IgD-negative memory B cell (primary cell): ENCODE measurements at regions not wholly inside any gene's neighbourhood (a gene's known extent, or its start where the extent isn't known, plus 50 kb on each side); places are given as distances from the start of the nearest gene placed in this dataset.

Experiments used
- H3K27ac Mint-ChIP-seq, 3 donors: one replicate each; pipeline ENCODE4 v1.8.0; 2020 to 2022; ENCODE audit warnings: mild to moderate bottlenecking in 3 of 3, mixed read lengths in 3 of 3, moderate library complexity in 1 of 3
- H3K27me3 Mint-ChIP-seq: one replicate; pipeline ENCODE4 v1.8.0; 2021; ENCODE audit warnings: mixed read lengths
- H3K36me3 Mint-ChIP-seq: one replicate; pipeline ENCODE4 v1.8.0; 2020; ENCODE audit warnings: mild to moderate bottlenecking, mixed read lengths
- H3K4me1 Mint-ChIP-seq, 3 donors: one replicate each; pipeline ENCODE4 v1.8.0; 2020 to 2022; ENCODE audit warnings: mixed read lengths in 3 of 3, mild to moderate bottlenecking in 1 of 3
- H3K4me3 Mint-ChIP-seq, 4 donors: one replicate each; pipeline ENCODE4 v1.8.0; 2020 to 2022; ENCODE audit warnings: mild to moderate bottlenecking in 4 of 4, mixed read lengths in 4 of 4, moderate library complexity in 3 of 4
- H3K9me3 Mint-ChIP-seq, 3 donors: one replicate each; pipeline ENCODE4 v1.8.0; 2020 to 2021; ENCODE audit warnings: mixed read lengths in 3 of 3, mild to moderate bottlenecking in 1 of 3

GRCh38 chr16:86828202-86828601 lies 249.9 kb downstream of the FOXL1 start:
- Mint-ChIP-seq H3K27me3 (peaks cover 16% of the 10 kb centered on the region), H3K4me1 (peaks cover 0 to 1% (median 0%) of the 10 kb centered on the region in 3 donors)

GRCh38 chr16:86828653-86829052 lies 250.3 kb downstream of the FOXL1 start:
- peaks cover 0 to 2% (median 0%) of the 10 kb centered on the region in 3 donors for H3K9me3 Mint-ChIP-seq
- H3K4me1 Mint-ChIP-seq: peaks cover 0 to 1% (median 0%) of the 10 kb centered on the region in 3 donors
- H3K27me3 Mint-ChIP-seq: peaks cover 16% of the 10 kb centered on the region
- H3K36me3 Mint-ChIP-seq: no peaks in the 10 kb centered on the region
- H3K4me3 Mint-ChIP-seq: peak overlapping the region in 1 of 4 donors; percentile 41
- peak overlapping the region in 1 of 3 donors; percentile 48 for H3K27ac Mint-ChIP-seq

More at GRCh38 chr16:86828202-86828601, 249.9 kb downstream of the FOXL1 start:
- Mint-ChIP-seq H3K9me3 (peaks cover 0 to 2% (median 0%) of the 10 kb centered on the region in 3 donors), H3K4me3 (no peak overlapping the region), H3K36me3 (no peaks in the 10 kb centered on the region), H3K27ac (no peak overlapping the region)

- Mint-ChIP-seq H3K27me3 (peaks cover 7% of the 10 kb centered on the region), H3K4me1 (peaks cover 0 to 1% (median 0%) of the 10 kb centered on the region in 3 donors), H3K4me3 (no peak overlapping the region), H3K9me3 (peaks cover 0 to 1% (median 0%) of the 10 kb centered on the region in 3 donors), H3K27ac (no peak overlapping the region), H3K36me3 (no peaks in the 10 kb centered on the region)
These were observed 253.0 kb downstream of the FOXL1 start for GRCh38 chr16:86831366-86831765.

GRCh38 chr16:86833136-86833535 lies 254.8 kb downstream of the FOXL1 start:
- Mint-ChIP-seq H3K36me3 (peaks cover 1% of the 10 kb centered on the region), H3K4me1 (peaks cover 0 to 1% (median 0%) of the 10 kb centered on the region in 3 donors), H3K27me3 (peaks cover 2% of the 10 kb centered on the region), H3K9me3 (no peaks in the 10 kb centered on the region), H3K27ac (no peak overlapping the region), H3K4me3 (no peak overlapping the region)

GRCh38 chr16:86834451-86835035 lies 256.2 kb downstream of the FOXL1 start:
- Mint-ChIP-seq H3K36me3 (peaks cover 2% of the 10 kb centered on the region), H3K27ac (no peak overlapping the region), H3K4me3 (no peak overlapping the region), H3K9me3 (peaks cover 0 to 4% (median 0%) of the 10 kb centered on the region in 3 donors), H3K4me1 (no peaks in the 10 kb centered on the region), H3K27me3 (no peaks in the 10 kb centered on the region)

GRCh38 chr16:86835982-86836381 lies 257.6 kb downstream of the FOXL1 start:
- Mint-ChIP-seq H3K27me3 (no peaks in the 10 kb centered on the region), H3K27ac (no peak overlapping the region), H3K4me3 (no peak overlapping the region), H3K36me3 (peaks cover 2% of the 10 kb centered on the region), H3K4me1 (no peaks in the 10 kb centered on the region), H3K9me3 (peaks cover 0 to 4% (median 0%) of the 10 kb centered on the region in 3 donors)

GRCh38 chr16:86836503-86837129 lies 258.3 kb downstream of the FOXL1 start:
- Mint-ChIP-seq H3K36me3 (peaks cover 2% of the 10 kb centered on the region), H3K4me1 (no peaks in the 10 kb centered on the region), H3K27me3 (no peaks in the 10 kb centered on the region), H3K4me3 (no peak overlapping the region), H3K9me3 (peaks cover 0 to 4% (median 0%) of the 10 kb centered on the region in 3 donors), H3K27ac (no peak overlapping the region)

GRCh38 chr16:86843812-86844211 lies 265.5 kb downstream of the FOXL1 start:
- H3K27me3 Mint-ChIP-seq: peaks cover 2% of the 10 kb centered on the region
- no peaks in the 10 kb centered on the region for H3K36me3 Mint-ChIP-seq
- no peak overlapping the region for H3K27ac Mint-ChIP-seq
- H3K4me1 Mint-ChIP-seq: no peaks in the 10 kb centered on the region
- no peak overlapping the region for H3K4me3 Mint-ChIP-seq
- peaks cover 0 to 6% (median 2%) of the 10 kb centered on the region in 3 donors for H3K9me3 Mint-ChIP-seq

GRCh38 chr16:86844695-86845094 lies 266.3 kb downstream of the FOXL1 start:
- H3K9me3 Mint-ChIP-seq: peaks cover 0 to 4% (median 2%) of the 10 kb centered on the region in 3 donors
- no peak overlapping the region for H3K27ac Mint-ChIP-seq
- H3K4me3 Mint-ChIP-seq: no peak overlapping the region
- peaks cover 7% of the 10 kb centered on the region for H3K27me3 Mint-ChIP-seq
- H3K36me3 Mint-ChIP-seq: no peaks in the 10 kb centered on the region
- no peaks in the 10 kb centered on the region for H3K4me1 Mint-ChIP-seq

GRCh38 chr16:86846136-86846535 lies 267.8 kb downstream of the FOXL1 start:
- Mint-ChIP-seq H3K9me3 (peaks cover 0 to 4% (median 2%) of the 10 kb centered on the region in 3 donors), H3K4me1 (no peaks in the 10 kb centered on the region), H3K27ac (no peak overlapping the region), H3K4me3 (no peak overlapping the region), H3K36me3 (no peaks in the 10 kb centered on the region), H3K27me3 (peaks cover 7% of the 10 kb centered on the region)

GRCh38 chr16:86848821-86849220 lies 270.5 kb downstream of the FOXL1 start:
- Mint-ChIP-seq H3K4me1 (no peaks in the 10 kb centered on the region), H3K4me3 (no peak overlapping the region), H3K9me3 (peaks cover 0 to 3% (median 2%) of the 10 kb centered on the region in 3 donors), H3K27me3 (peaks cover 7% of the 10 kb centered on the region), H3K36me3 (no peaks in the 10 kb centered on the region), H3K27ac (no peak overlapping the region)

- Mint-ChIP-seq H3K9me3 (peaks cover 0 to 2% (median 0%) of the 10 kb centered on the region in 3 donors), H3K4me1 (no peaks in the 10 kb centered on the region), H3K36me3 (no peaks in the 10 kb centered on the region), H3K27me3 (peaks cover 7% of the 10 kb centered on the region), H3K4me3 (no peak overlapping the region), H3K27ac (no peak overlapping the region)
These were observed 272.3 kb downstream of the FOXL1 start for GRCh38 chr16:86850670-86851069.

- H3K27me3 Mint-ChIP-seq: peaks cover 7% of the 10 kb centered on the region
- no peak overlapping the region for H3K27ac Mint-ChIP-seq
- no peaks in the 10 kb centered on the region for H3K4me1 Mint-ChIP-seq
- H3K9me3 Mint-ChIP-seq: no peaks in the 10 kb centered on the region
- no peaks in the 10 kb centered on the region for H3K36me3 Mint-ChIP-seq
- no peak overlapping the region for H3K4me3 Mint-ChIP-seq
These were observed 273.8 kb downstream of the FOXL1 start for GRCh38 chr16:86852135-86852534.

GRCh38 chr16:86854058-86854621 lies 275.8 kb downstream of the FOXL1 start:
- no peak overlapping the region for H3K27ac Mint-ChIP-seq
- H3K4me3 Mint-ChIP-seq: no peak overlapping the region
- no peaks in the 10 kb centered on the region for H3K36me3 Mint-ChIP-seq
- no peaks in the 10 kb centered on the region for H3K9me3 Mint-ChIP-seq
- H3K27me3 Mint-ChIP-seq: peaks cover 2% of the 10 kb centered on the region
- no peaks in the 10 kb centered on the region for H3K4me1 Mint-ChIP-seq

GRCh38 chr16:86854626-86855294 lies 276.4 kb downstream of the FOXL1 start:
- H3K4me3 Mint-ChIP-seq: no peak overlapping the region
- H3K36me3 Mint-ChIP-seq: no peaks in the 10 kb centered on the region
- no peaks in the 10 kb centered on the region for H3K4me1 Mint-ChIP-seq
- H3K9me3 Mint-ChIP-seq: no peaks in the 10 kb centered on the region
- no peaks in the 10 kb centered on the region for H3K27me3 Mint-ChIP-seq
- H3K27ac Mint-ChIP-seq: no peak overlapping the region
